ENCODE measurements at regions not wholly inside any gene's neighbourhood (a gene's known extent, or its start where the extent isn't known, plus 50 kb on each side); places are given as distances from the start of the nearest gene placed in this dataset.

DNA sequence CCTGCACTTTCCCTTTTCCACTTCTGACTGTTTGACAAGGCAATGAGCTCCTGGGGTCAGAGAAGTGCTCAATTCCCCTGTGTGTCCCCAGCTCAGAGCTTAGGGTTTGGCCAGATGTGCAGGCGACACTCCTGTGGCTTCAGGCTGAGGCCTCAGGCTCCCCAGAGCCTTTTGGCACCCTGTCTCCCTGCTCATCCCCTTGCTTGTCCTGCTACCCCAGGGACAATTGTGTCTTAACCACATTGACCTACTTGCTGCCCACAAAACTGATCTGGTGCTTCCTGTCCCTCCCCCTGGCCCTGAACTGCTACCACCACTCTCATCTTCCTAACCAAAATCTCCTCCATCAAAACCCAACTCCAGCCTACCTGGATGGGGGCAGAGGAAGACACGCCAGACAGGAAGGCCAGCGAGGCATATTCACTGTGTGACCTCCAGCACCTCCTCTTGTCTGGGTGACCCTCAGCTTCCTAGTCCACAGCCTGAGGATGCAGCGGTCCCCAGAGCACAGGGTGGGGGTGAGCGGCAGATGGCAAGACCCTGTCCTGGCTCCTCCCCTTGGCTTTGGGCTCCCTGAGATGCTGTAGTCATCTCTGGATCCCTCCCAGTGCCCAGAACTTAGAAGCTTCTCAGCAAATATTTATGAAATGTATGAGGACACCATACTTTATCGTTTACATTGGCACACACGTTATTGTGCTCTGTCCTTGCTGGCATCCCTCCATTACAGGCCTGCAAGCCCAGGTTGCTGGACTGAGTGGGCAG lies 98.9 kb upstream of the SLC6A6 start:
- TF ChIP-seq, protein P1, sequence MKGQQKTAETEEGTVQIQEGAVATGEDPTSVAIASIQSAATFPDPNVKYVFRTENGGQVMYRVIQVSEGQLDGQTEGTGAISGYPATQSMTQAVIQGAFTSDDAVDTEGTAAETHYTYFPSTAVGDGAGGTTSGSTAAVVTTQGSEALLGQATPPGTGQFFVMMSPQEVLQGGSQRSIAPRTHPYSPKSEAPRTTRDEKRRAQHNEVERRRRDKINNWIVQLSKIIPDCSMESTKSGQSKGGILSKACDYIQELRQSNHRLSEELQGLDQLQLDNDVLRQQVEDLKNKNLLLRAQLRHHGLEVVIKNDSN (CRISPR knock-in tag; IDR thresholded peaks at IDR 0.05), result no peak
- TF ChIP-seq, protein P2, sequence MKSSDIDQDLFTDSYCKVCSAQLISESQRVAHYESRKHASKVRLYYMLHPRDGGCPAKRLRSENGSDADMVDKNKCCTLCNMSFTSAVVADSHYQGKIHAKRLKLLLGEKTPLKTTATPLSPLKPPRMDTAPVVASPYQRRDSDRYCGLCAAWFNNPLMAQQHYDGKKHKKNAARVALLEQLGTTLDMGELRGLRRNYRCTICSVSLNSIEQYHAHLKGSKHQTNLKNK (CRISPR knock-in tag; IDR thresholded peaks at IDR 0.05), result no peak
- no peak for TF ChIP-seq CTCF (IDR thresholded peaks at IDR 0.05)
- no peak for TF ChIP-seq TCF7 (CRISPR knock-in tag; IDR thresholded peaks at IDR 0.05; ENCODE audit: low read depth)
- TF ChIP-seq MYBL2 (CRISPR knock-in tag; IDR thresholded peaks at IDR 0.05), result no peak
- TF ChIP-seq, protein P3, sequence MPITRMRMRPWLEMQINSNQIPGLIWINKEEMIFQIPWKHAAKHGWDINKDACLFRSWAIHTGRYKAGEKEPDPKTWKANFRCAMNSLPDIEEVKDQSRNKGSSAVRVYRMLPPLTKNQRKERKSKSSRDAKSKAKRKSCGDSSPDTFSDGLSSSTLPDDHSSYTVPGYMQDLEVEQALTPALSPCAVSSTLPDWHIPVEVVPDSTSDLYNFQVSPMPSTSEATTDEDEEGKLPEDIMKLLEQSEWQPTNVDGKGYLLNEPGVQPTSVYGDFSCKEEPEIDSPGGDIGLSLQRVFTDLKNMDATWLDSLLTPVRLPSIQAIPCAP (CRISPR knock-in tag; IDR thresholded peaks at IDR 0.05), result no peak

Measured in WTC11 (cell line).